Natural killer cell (primary cell): ENCODE measurements at regions not wholly inside any gene's neighbourhood (a gene's known extent, or its start where the extent isn't known, plus 50 kb on each side); places are given as distances from the start of the nearest gene placed in this dataset.

Source experiments
- ATAC-seq, 3 donors: fragments of 150-1000 bp in 2 of 3; fragments of 200-7000 bp in 1 of 3; cut with Tn5 transposase; 1 replicate in 1 of 3; 2 replicates in 2 of 3; pipeline ENCODE4 v1.10.0; 2021; ENCODE audit warnings: mild to moderate bottlenecking in 2 of 3, moderate library complexity in 2 of 3
- DNase-seq, 2 donors: peaks; one replicate each; pipeline versions ENCODE4 v3.0.0 to v3.0.0-alpha.2; 2013 to 2021; ENCODE audit warnings: mixed read lengths in 1 of 2
- H3K27ac ChIP-seq: one replicate; pipeline ENCODE4 v1.5.1; 2013; ENCODE audit warnings: mild to moderate bottlenecking, low read length
- H3K27me3 ChIP-seq: one replicate; pipeline ENCODE4 v1.6.1; 2013; ENCODE audit warnings: low read length; ENCODE audit not compliant: control insufficient read depth, insufficient read depth
- H3K36me3 ChIP-seq: one replicate; pipeline ENCODE4 v1.6.1; 2013; ENCODE audit warnings: low read length; ENCODE audit not compliant: control insufficient read depth, insufficient read depth
- H3K4me1 ChIP-seq: one replicate; pipeline ENCODE4 v1.6.1; 2013; ENCODE audit warnings: low read length; ENCODE audit not compliant: control insufficient read depth, insufficient read depth
- H3K4me3 ChIP-seq: one replicate; pipeline ENCODE4 v1.5.1; 2013; ENCODE audit warnings: low read length
- H3K9me3 ChIP-seq: one replicate; pipeline ENCODE4 v1.6.1; 2013; ENCODE audit warnings: low read length; ENCODE audit not compliant: control insufficient read depth, insufficient read depth
- H3K27ac Mint-ChIP-seq, 2 donors: one replicate each; pipeline ENCODE4 v1.8.0; 2022; ENCODE audit warnings: mild to moderate bottlenecking in 2 of 2, mixed read lengths in 2 of 2, moderate library complexity in 1 of 2
- H3K27me3 Mint-ChIP-seq, 2 donors: one replicate each; pipeline ENCODE4 v1.8.0; 2022; ENCODE audit warnings: low read depth in 2 of 2, mixed read lengths in 2 of 2
- H3K36me3 Mint-ChIP-seq: one replicate; pipeline ENCODE4 v1.8.0; 2022; ENCODE audit warnings: mixed read lengths
- H3K4me1 Mint-ChIP-seq, 2 donors: one replicate each; pipeline ENCODE4 v1.8.0; 2022; ENCODE audit warnings: mixed read lengths in 2 of 2
- H3K4me3 Mint-ChIP-seq: one replicate; pipeline ENCODE4 v1.8.0; 2022; ENCODE audit warnings: mild to moderate bottlenecking, moderate library complexity, mixed read lengths
- H3K9me3 Mint-ChIP-seq, 2 donors: one replicate each; pipeline ENCODE4 v1.8.0; 2022; ENCODE audit warnings: mixed read lengths in 2 of 2
- WGBS: methylation state at CpG from one replicate; pipeline ENCODE4 v1.1.7; 2013; ENCODE audit warnings: missing lambda C conversion rate; ENCODE audit not compliant: insufficient coverage; 5-methylcytosine and 5-hydroxymethylcytosine counted together
- intact Hi-C: fragments of 100-400 bp; cut with micrococcal nuclease; formaldehyde crosslinking; loops from one replicate; pipeline ENCODE4 v1.14.2; 2022
- TF ChIP-seq, protein P1 (sequence below): fragments of 200-600 bp; IDR thresholded peaks from one replicate; pipeline ENCODE4 v1.8.0; 2022; ENCODE audit warnings: antibody characterized with exemption

DNA sequence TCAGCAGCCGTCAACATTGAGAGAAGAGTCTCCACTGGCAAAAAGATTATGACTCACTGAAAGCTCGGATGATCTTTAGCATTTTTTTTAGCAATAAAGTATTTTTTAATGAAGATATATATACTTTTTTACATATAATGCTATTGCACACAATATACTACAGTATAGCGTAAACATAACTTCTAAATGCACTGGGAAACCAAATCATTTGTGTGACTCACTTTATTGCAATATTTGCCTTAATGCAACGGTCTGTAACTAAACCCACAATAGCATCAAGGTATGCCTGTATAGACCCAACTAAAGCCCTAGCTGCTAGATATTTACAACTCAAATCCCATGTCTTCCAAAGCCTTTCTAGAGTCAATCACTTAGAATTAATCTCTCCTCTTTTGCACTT lies 52.3 kb upstream of the EDNRA start:
- Mint-ChIP-seq H3K9me3 (peaks cover 0 to 11% of the 10 kb centered on the region in 2 donors), H3K27ac (no peak overlapping the region), H3K36me3 (no peaks in the 10 kb centered on the region), H3K27me3 (no peaks in the 10 kb centered on the region), H3K4me3 (no peak overlapping the region), H3K4me1 (no peaks in the 10 kb centered on the region)
- TF ChIP-seq, protein P1, sequence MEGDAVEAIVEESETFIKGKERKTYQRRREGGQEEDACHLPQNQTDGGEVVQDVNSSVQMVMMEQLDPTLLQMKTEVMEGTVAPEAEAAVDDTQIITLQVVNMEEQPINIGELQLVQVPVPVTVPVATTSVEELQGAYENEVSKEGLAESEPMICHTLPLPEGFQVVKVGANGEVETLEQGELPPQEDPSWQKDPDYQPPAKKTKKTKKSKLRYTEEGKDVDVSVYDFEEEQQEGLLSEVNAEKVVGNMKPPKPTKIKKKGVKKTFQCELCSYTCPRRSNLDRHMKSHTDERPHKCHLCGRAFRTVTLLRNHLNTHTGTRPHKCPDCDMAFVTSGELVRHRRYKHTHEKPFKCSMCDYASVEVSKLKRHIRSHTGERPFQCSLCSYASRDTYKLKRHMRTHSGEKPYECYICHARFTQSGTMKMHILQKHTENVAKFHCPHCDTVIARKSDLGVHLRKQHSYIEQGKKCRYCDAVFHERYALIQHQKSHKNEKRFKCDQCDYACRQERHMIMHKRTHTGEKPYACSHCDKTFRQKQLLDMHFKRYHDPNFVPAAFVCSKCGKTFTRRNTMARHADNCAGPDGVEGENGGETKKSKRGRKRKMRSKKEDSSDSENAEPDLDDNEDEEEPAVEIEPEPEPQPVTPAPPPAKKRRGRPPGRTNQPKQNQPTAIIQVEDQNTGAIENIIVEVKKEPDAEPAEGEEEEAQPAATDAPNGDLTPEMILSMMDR: no peak
- WGBS: 91% methylated on average over 3 of the region's 4 CpGs
- H3K4me1 ChIP-seq: no peaks in the 10 kb centered on the region
- no peaks in the 10 kb centered on the region for H3K36me3 ChIP-seq
- intact Hi-C loops: no loop called here
- no peak for DNase-seq
- H3K27me3 ChIP-seq: no peaks in the 10 kb centered on the region
- H3K4me3 ChIP-seq: no peak overlapping the region
- H3K9me3 ChIP-seq: no peaks in the 10 kb centered on the region
- ATAC-seq: no peak
- H3K27ac ChIP-seq: no peak overlapping the region

DNA sequence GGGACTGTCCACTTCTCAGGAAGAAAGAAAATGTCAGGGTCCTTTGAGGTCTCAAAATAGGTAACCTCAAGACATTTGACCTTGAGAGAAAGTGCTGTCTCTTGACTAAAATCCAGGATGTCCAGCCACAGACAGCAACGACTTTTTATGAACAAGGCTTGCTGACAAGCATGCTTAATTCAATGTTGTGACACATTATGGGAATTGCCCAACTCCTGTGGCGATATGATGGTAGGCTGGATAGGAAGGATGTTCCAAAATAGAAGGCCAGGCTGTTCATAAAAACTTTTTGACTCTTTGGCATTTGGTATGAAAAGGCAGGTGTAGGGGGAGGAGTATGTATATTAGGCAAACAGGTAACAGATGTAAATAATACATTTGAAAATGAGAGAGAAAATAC lies 50.8 kb upstream of the EDNRA start:
- Histone ChIP-seq H3K27ac (no peak overlapping the region), H3K9me3 (no peaks in the 10 kb centered on the region), H3K4me3 (no peak overlapping the region), H3K27me3 (no peaks in the 10 kb centered on the region), H3K4me1 (no peaks in the 10 kb centered on the region), H3K36me3 (no peaks in the 10 kb centered on the region)
- Mint-ChIP-seq H3K27ac (no peak overlapping the region), H3K4me3 (no peak overlapping the region), H3K9me3 (peaks cover under 1 to 11% of the 10 kb centered on the region in 2 donors), H3K4me1 (no peaks in the 10 kb centered on the region), H3K27me3 (no peaks in the 10 kb centered on the region), H3K36me3 (no peaks in the 10 kb centered on the region)
- no peak for DNase-seq
- TF ChIP-seq, protein P1: no peak
- intact Hi-C loops: no loop called here
- ATAC-seq: no peak
- WGBS: 61% methylated on average over 2 of the region's 2 CpGs
